ENCODE measurements at regions not wholly inside any gene's neighbourhood (a gene's known extent, or its start where the extent isn't known, plus 50 kb on each side); places are given as distances from the start of the nearest gene placed in this dataset.

- Histone ChIP-seq H3T11ph (ENCODE audit: low read length) (no peak overlapping the region), H4K20me1 (ENCODE audit: control insufficient read depth, insufficient read depth, insufficient read length) (no peaks in the 10 kb centered on the region), H3K27me3 (ENCODE audit: insufficient read depth, low read length) (no peaks in the 10 kb centered on the region), H3K56ac (ENCODE audit: insufficient read length, low read depth, low read length) (no peak overlapping the region), H3K4ac (ENCODE audit: low read depth, low read length) (no peak overlapping the region), H2AK5ac (ENCODE audit: insufficient read length, low read length) (no peak overlapping the region), H2BK12ac (ENCODE audit: insufficient read length, low read depth, low read length) (no peak overlapping the region), H2AFZ (ENCODE audit: low read length) (no peak overlapping the region), H3K18ac (ENCODE audit: insufficient read length, low read depth, low read length) (no peak overlapping the region), H2BK120ac (ENCODE audit: low read depth, low read length, poor library complexity, severe bottlenecking) (no peak overlapping the region), H3K23ac (ENCODE audit: insufficient read length, low read depth, low read length) (no peak overlapping the region), H3K23me2 (ENCODE audit: insufficient read length, low read depth, low read length, poor library complexity, severe bottlenecking) (no peaks in the 10 kb centered on the region), H3K4me1 (ENCODE audit: insufficient read depth, low read length) (0 out of 2 replicates have a peak, but pooled peaks cover 3% of the 10 kb centered on the region), H3K9ac (ENCODE audit: extremely low read depth, insufficient read length, low read length) (no peak overlapping the region), H3K14ac (ENCODE audit: insufficient read depth, low read length) (no peak overlapping the region), H4K91ac (ENCODE audit: insufficient read length, low read depth, low read length) (no peak overlapping the region), H2BK20ac (ENCODE audit: low read depth, low read length, poor library complexity, severe bottlenecking) (no peak overlapping the region), H3K79me2 (ENCODE audit: insufficient read depth, low read length) (no peaks in the 10 kb centered on the region), H3K9me3 (ENCODE audit: control insufficient read depth, low read depth, low read length) (no peaks in the 10 kb centered on the region), H4K5ac (ENCODE audit: insufficient read length, low read depth, low read length) (no peak overlapping the region), H3K27ac (ENCODE audit: insufficient read length, low read depth, low read length) (no peak overlapping the region), H3K4me2 (ENCODE audit: insufficient read depth, insufficient read length, low read length) (no peak overlapping the region), H2BK5ac (ENCODE audit: insufficient read length, low read length) (no peak overlapping the region), H2BK15ac (ENCODE audit: low read depth, low read length) (no peak overlapping the region), H3K79me1 (ENCODE audit: insufficient read depth, low read depth, low read length, poor library complexity, severe bottlenecking) (no peaks in the 10 kb centered on the region), H4K8ac (replicated peaks; ENCODE audit: insufficient read length, low read depth, low read length) (no peak overlapping the region)
- Mint-ChIP-seq H3K36me3 (ENCODE audit: insufficient read depth in 1 of 3, low read depth in 3 of 3) (no peaks in the 10 kb centered on the region), H3K9me3 (no peaks in the 10 kb centered on the region; a peak in 1 of 5 replicates), H3K27me3 (ENCODE audit: low read depth) (no peaks in the 10 kb centered on the region), H3K4me3 (no peak overlapping the region), H3K27ac (peak overlapping the region; percentile 36 to 69 (median 49); a peak in 4 of 7 replicates), H3K4me1 (peaks cover 21 to 27% of the 10 kb centered on the region in 2 experiments)
- TF ChIP-seq CTCF (conservative IDR thresholded peaks at IDR 0.05), result no peak
- no peak for DNase-seq
- no CpG with 5 or more reads among the region's 9 CpGs for WGBS (ENCODE audit: extremely low coverage, insufficient read length, low lambda C conversion rate)
Observed at GRCh38 chr15:29376590-29376989, 107.0 kb upstream of the NSMCE3 start.

Measured in H9 (cell line).